ENCODE measurements at regions not wholly inside any gene's neighbourhood (a gene's known extent, or its start where the extent isn't known, plus 50 kb on each side); places are given as distances from the start of the nearest gene placed in this dataset.

GRCh38 chr7:23907012-23907411, 197.0 kb downstream of the STK31 start:
- no peaks in the 10 kb centered on the region for H3K27me3 ChIP-seq
- intact Hi-C loops (cut with DNase I) = no loop called here
- 50 to 52% methylated on average over 2 of the region's 2 CpGs for WGBS, 2 donors
- no peaks in the 10 kb centered on the region for H3K4me1 ChIP-seq
- no peak overlapping the region for H3K27ac ChIP-seq
- no peak for TF ChIP-seq POLR2A (IDR thresholded peaks at IDR 0.05)
- TF ChIP-seq, protein P1, sequence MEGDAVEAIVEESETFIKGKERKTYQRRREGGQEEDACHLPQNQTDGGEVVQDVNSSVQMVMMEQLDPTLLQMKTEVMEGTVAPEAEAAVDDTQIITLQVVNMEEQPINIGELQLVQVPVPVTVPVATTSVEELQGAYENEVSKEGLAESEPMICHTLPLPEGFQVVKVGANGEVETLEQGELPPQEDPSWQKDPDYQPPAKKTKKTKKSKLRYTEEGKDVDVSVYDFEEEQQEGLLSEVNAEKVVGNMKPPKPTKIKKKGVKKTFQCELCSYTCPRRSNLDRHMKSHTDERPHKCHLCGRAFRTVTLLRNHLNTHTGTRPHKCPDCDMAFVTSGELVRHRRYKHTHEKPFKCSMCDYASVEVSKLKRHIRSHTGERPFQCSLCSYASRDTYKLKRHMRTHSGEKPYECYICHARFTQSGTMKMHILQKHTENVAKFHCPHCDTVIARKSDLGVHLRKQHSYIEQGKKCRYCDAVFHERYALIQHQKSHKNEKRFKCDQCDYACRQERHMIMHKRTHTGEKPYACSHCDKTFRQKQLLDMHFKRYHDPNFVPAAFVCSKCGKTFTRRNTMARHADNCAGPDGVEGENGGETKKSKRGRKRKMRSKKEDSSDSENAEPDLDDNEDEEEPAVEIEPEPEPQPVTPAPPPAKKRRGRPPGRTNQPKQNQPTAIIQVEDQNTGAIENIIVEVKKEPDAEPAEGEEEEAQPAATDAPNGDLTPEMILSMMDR (IDR thresholded peaks at IDR 0.05) = no peak
- DNase-seq = no peak
- no peaks in the 10 kb centered on the region for H3K36me3 ChIP-seq
- no peak overlapping the region for H3K4me3 ChIP-seq (replicated peaks in 1 of 3)
- no peaks in the 10 kb centered on the region for H3K9me3 ChIP-seq

DNA sequence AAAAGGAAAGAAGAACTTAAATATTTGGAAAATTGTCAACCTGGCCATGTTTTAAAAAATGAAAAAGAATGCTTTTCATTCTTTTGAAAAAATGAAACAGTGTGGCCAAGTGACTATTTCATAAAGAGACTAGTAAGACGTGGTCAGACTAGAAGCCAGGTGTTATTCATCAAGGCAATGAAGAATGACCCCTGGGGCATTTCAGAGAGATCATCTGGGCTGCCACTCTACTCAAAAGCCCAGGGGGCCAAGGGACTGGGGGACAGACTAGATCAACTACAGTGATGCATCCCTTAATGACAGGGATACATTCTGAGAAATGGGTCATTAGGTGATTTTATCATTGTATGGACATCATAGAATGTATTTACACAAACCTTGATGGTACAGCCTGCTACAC, 199.4 kb downstream of the STK31 start:
- Histone ChIP-seq H3K9me3 (no peaks in the 10 kb centered on the region), H3K4me1 (no peaks in the 10 kb centered on the region), H3K36me3 (no peaks in the 10 kb centered on the region), H3K27me3 (no peaks in the 10 kb centered on the region), H3K4me3 (replicated peaks in 1 of 3) (no peak overlapping the region), H3K27ac (no peak overlapping the region)
- intact Hi-C loops (cut with DNase I) = no loop called here
- no peak for DNase-seq
- TF ChIP-seq, protein P1 (IDR thresholded peaks at IDR 0.05) = no peak
- no peak for TF ChIP-seq POLR2A (IDR thresholded peaks at IDR 0.05)
- 61 to 63% methylated on average over 1 of the region's 1 CpG for WGBS, 2 donors

DNA sequence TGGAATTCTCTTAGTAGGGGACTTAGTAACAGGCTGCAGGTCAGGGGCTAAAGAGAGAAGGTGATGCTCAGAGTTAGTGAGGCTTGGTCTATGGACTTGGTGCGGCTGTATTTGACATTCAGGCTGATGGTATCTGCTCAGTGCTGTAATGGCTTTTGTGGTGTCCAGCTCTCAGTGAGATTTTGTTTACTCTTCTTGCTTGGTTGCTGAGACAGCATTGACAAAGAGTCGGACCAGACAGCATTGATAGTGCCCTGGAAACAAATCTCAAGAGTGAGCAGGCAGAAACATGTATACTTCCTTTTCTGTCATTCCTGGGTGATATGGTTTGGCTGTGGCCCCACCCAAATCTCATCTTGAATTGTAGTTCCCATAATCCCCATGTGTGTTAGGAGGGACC, 202.0 kb downstream of the STK31 start:
- Histone ChIP-seq H3K4me1 (no peaks in the 10 kb centered on the region), H3K27ac (no peak overlapping the region), H3K36me3 (no peaks in the 10 kb centered on the region), H3K4me3 (replicated peaks in 1 of 3) (no peak overlapping the region), H3K27me3 (no peaks in the 10 kb centered on the region), H3K9me3 (no peaks in the 10 kb centered on the region)
- no peak for TF ChIP-seq POLR2A (IDR thresholded peaks at IDR 0.05)
- TF ChIP-seq, protein P1 (IDR thresholded peaks at IDR 0.05) = no peak
- no peak for DNase-seq
- WGBS, 2 donors = 46 to 60% methylated on average over 2 of the region's 2 CpGs
- intact Hi-C loops (cut with DNase I) = no loop called here

- DNase-seq = no peak
- no peaks in the 10 kb centered on the region for H3K27me3 ChIP-seq
- no peaks in the 10 kb centered on the region for H3K36me3 ChIP-seq
- H3K4me3 ChIP-seq (replicated peaks in 1 of 3) = no peak overlapping the region
- no peaks in the 10 kb centered on the region for H3K4me1 ChIP-seq
- no peak overlapping the region for H3K27ac ChIP-seq
- 75 to 87% methylated on average over 2 of the region's 2 CpGs for WGBS, 2 donors
- TF ChIP-seq, protein P1 (IDR thresholded peaks at IDR 0.05) = no peak
- no peak for TF ChIP-seq POLR2A (IDR thresholded peaks at IDR 0.05)
- H3K9me3 ChIP-seq = no peaks in the 10 kb centered on the region
- intact Hi-C loops (cut with DNase I) = no loop called here
Observed at GRCh38 chr7:23913016-23913415, 203.0 kb downstream of the STK31 start.

GRCh38 chr7:23915236-23915635, 205.2 kb downstream of the STK31 start:
- H3K36me3 ChIP-seq = no peaks in the 10 kb centered on the region
- H3K4me1 ChIP-seq = no peaks in the 10 kb centered on the region
- intact Hi-C loops (cut with DNase I) = no loop called here
- H3K27me3 ChIP-seq = no peaks in the 10 kb centered on the region
- H3K27ac ChIP-seq = no peak overlapping the region
- no peak for TF ChIP-seq POLR2A (IDR thresholded peaks at IDR 0.05)
- TF ChIP-seq, protein P1 (IDR thresholded peaks at IDR 0.05) = no peak
- DNase-seq = no peak
- H3K4me3 ChIP-seq (replicated peaks in 1 of 3) = no peak overlapping the region
- 74 to 78% methylated on average over 5 of the region's 5 CpGs for WGBS, 2 donors
- H3K9me3 ChIP-seq = no peaks in the 10 kb centered on the region
